ENCODE measurements at regions not wholly inside any gene's neighbourhood (a gene's known extent, or its start where the extent isn't known, plus 50 kb on each side); places are given as distances from the start of the nearest gene placed in this dataset.

- H3K4me3 Mint-ChIP-seq = no peak overlapping the region
- no peak for ATAC-seq (ENCODE audit: poor library complexity)
- peaks cover 11% of the 10 kb centered on the region for H3K9me3 Mint-ChIP-seq
- H3K27ac Mint-ChIP-seq = no peak overlapping the region
- Histone ChIP-seq H3K36me3 (ENCODE audit: insufficient read depth, low read length) (no peaks in the 10 kb centered on the region), H3K27ac (ENCODE audit: low read depth in 1 of 2, low read length in 2 of 2) (no peak overlapping the region), H3K9me3 (ENCODE audit: control insufficient read depth in 1 of 2, insufficient read depth in 1 of 2, low read length in 2 of 2) (no peaks in the 10 kb centered on the region), H3K27me3 (ENCODE audit: control insufficient read depth in 1 of 2, insufficient read depth in 2 of 2, low read length in 2 of 2) (no peaks in the 10 kb centered on the region), H3K4me1 (ENCODE audit: insufficient read depth, low read length) (no peaks in the 10 kb centered on the region), H3K4me3 (ENCODE audit: low read length) (no peak overlapping the region)
- H3K4me1 Mint-ChIP-seq (ENCODE audit: low read depth) = no peaks in the 10 kb centered on the region
- ChIA-PET CTCF (no interaction called here), POLR2A (no interaction called here)
- no peak for TF ChIP-seq CTCF (IDR thresholded peaks at IDR 0.05)
- H3K36me3 Mint-ChIP-seq (ENCODE audit: low read depth) = no peaks in the 10 kb centered on the region
- intact Hi-C loops (cut with DNase I, micrococcal nuclease) = no loop called here
- no peaks in the 10 kb centered on the region for H3K27me3 Mint-ChIP-seq
- DNase-seq = no peak
Measured at GRCh38 chr4:27474691-27475090, 614.0 kb downstream of the STIM2 start.

- no peak for ATAC-seq (ENCODE audit: poor library complexity)
- no peak for TF ChIP-seq CTCF (IDR thresholded peaks at IDR 0.05)
- Mint-ChIP-seq H3K27me3 (no peaks in the 10 kb centered on the region), H3K4me1 (ENCODE audit: low read depth) (no peaks in the 10 kb centered on the region), H3K27ac (no peak overlapping the region), H3K36me3 (ENCODE audit: low read depth) (no peaks in the 10 kb centered on the region), H3K9me3 (peaks cover 3% of the 10 kb centered on the region), H3K4me3 (no peak overlapping the region)
- CTCF ChIA-PET = interaction anchor here (0.7 kb wide), 1 partner anchor 18 kb away, joined by 3 read pairs; no protein-coding TSS in a partner anchor
- intact Hi-C loops (cut with DNase I, micrococcal nuclease) = no loop called here
- H3K36me3 ChIP-seq (ENCODE audit: insufficient read depth, low read length) = no peaks in the 10 kb centered on the region
- no peaks in the 10 kb centered on the region for H3K27me3 ChIP-seq (ENCODE audit: control insufficient read depth in 1 of 2, insufficient read depth in 2 of 2, low read length in 2 of 2)
- H3K9me3 ChIP-seq (ENCODE audit: control insufficient read depth in 1 of 2, insufficient read depth in 1 of 2, low read length in 2 of 2) = peaks cover 0 to 13% of the 10 kb centered on the region in 2 experiments
- DNase-seq = no peak
- H3K4me3 ChIP-seq (ENCODE audit: low read length) = no peak overlapping the region
- H3K27ac ChIP-seq (ENCODE audit: low read depth in 1 of 2, low read length in 2 of 2) = no peak overlapping the region
- no peaks in the 10 kb centered on the region for H3K4me1 ChIP-seq (ENCODE audit: insufficient read depth, low read length)
- POLR2A ChIA-PET = no interaction called here
Measured at GRCh38 chr4:27484216-27484615, 623.6 kb downstream of the STIM2 start.

DNA sequence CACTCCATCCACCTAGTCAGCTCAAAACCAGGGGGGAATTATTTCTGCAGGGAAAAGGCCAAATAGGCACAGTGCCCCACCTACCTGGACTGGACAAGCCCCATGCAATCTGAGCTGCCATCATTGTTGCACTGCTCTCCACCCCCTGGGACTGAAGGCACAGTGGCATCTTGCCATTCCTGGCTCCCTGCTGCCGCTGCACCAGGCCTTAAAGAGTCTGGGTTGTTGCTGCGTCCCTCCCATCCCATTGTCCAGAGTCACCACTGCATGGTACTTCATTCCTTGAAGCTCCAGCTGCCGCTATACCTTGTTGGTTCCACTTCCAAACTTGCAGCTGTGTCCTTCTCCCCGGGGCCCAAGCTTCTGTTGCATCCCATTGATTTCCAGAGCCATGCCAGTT, 629.7 kb downstream of the STIM2 start:
- H3K4me1 ChIP-seq (ENCODE audit: insufficient read depth, low read length) = no peaks in the 10 kb centered on the region
- ATAC-seq (ENCODE audit: poor library complexity) (no peak), DNase-seq (no peak)
- ChIA-PET CTCF (no interaction called here), POLR2A (no interaction called here)
- no peaks in the 10 kb centered on the region for H3K4me1 Mint-ChIP-seq (ENCODE audit: low read depth)
- no peak overlapping the region for H3K27ac Mint-ChIP-seq
- no peak overlapping the region for H3K4me3 ChIP-seq (ENCODE audit: low read length)
- H3K4me3 Mint-ChIP-seq = no peak overlapping the region
- H3K27me3 Mint-ChIP-seq = no peaks in the 10 kb centered on the region
- intact Hi-C loops (cut with DNase I, micrococcal nuclease) = no loop called here
- H3K9me3 ChIP-seq (ENCODE audit: control insufficient read depth in 1 of 2, insufficient read depth in 1 of 2, low read length in 2 of 2) = no peaks in the 10 kb centered on the region
- TF ChIP-seq CTCF (IDR thresholded peaks at IDR 0.05) = no peak
- no peak overlapping the region for H3K27ac ChIP-seq (ENCODE audit: low read depth in 1 of 2, low read length in 2 of 2)
- H3K27me3 ChIP-seq (ENCODE audit: control insufficient read depth in 1 of 2, insufficient read depth in 2 of 2, low read length in 2 of 2) = no peaks in the 10 kb centered on the region
- no peaks in the 10 kb centered on the region for H3K36me3 ChIP-seq (ENCODE audit: insufficient read depth, low read length)
- no peaks in the 10 kb centered on the region for H3K36me3 Mint-ChIP-seq (ENCODE audit: low read depth)
- H3K9me3 Mint-ChIP-seq = peaks cover 2% of the 10 kb centered on the region

Data from CD4-positive, alpha-beta T cell (primary cell).